ENCODE measurements at regions not wholly inside any gene's neighbourhood (a gene's known extent, or its start where the extent isn't known, plus 50 kb on each side); places are given as distances from the start of the nearest gene placed in this dataset.

GRCh38 chr4:30614771-30615170, 105.4 kb upstream of the PCDH7 start:
- DNase-seq: no peak

- DNase-seq: no peak
Measured at GRCh38 chr4:30616942-30617646, 103.1 kb upstream of the PCDH7 start.

- DNase-seq: no peak
Measured at GRCh38 chr4:30617836-30618235, 102.3 kb upstream of the PCDH7 start.

GRCh38 chr4:30619679-30620078, 100.5 kb upstream of the PCDH7 start:
- DNase-seq: no peak

- DNase-seq: no peak
Measured at GRCh38 chr4:30620711-30621110, 99.5 kb upstream of the PCDH7 start.

- DNase-seq: no peak
Measured at GRCh38 chr4:30630431-30630830, 89.7 kb upstream of the PCDH7 start.

- DNase-seq: no peak
Measured at GRCh38 chr4:30632751-30633150, 87.4 kb upstream of the PCDH7 start.

GRCh38 chr4:30641345-30641744, 78.8 kb upstream of the PCDH7 start:
- no peak for DNase-seq

- no peak for DNase-seq
Measured at GRCh38 chr4:30642567-30642966, 77.6 kb upstream of the PCDH7 start.

- DNase-seq: no peak
Measured at GRCh38 chr4:30653291-30653690, 66.9 kb upstream of the PCDH7 start.

- DNase-seq: no peak
Measured at GRCh38 chr4:30656828-30657227, 63.3 kb upstream of the PCDH7 start.

GRCh38 chr4:30667919-30668318, 52.2 kb upstream of the PCDH7 start:
- no peak for DNase-seq

GRCh38 chr4:30670206-30670605, 50.0 kb upstream of the PCDH7 start:
- DNase-seq: no peak

All from stimulated activated CD4-positive, alpha-beta T cell treated with anti-CD3 and anti-CD28 coated beads, Interleukin-4, amount 100 ng/mL, for 24 hours (primary cell).